Esophagus squamous epithelium (tissue), 5 donors: ENCODE measurements at regions not wholly inside any gene's neighbourhood (a gene's known extent, or its start where the extent isn't known, plus 50 kb on each side); places are given as distances from the start of the nearest gene placed in this dataset.

Experiments used
- DNase-seq: peaks from one replicate; lab custom pipeline; 2025; lab: John Stamatoyannopoulos, UW
- H3K27ac ChIP-seq, 4 donors: fragments of 200-600 bp; sonication (generic); one replicate each; pipeline ENCODE4 v1.5.1; 2016 to 2019; ENCODE audit warnings: mild to moderate bottlenecking in 1 of 4
- H3K27me3 ChIP-seq, 4 donors: fragments of 200-600 bp; sonication (generic); 1 replicate in 3 of 4; 2 replicates in 1 of 4; pipeline versions ENCODE4 v1.5.1 to v1.6.0; 2017 to 2021; ENCODE audit warnings: antibody characterized with exemption in 1 of 4
- H3K36me3 ChIP-seq, 3 donors: fragments of 200-600 bp; sonication (generic); one replicate each; pipeline ENCODE4 v1.5.1; 2016 to 2019
- H3K4me1 ChIP-seq, 3 donors: fragments of 200-600 bp; sonication (generic); one replicate each; pipeline ENCODE4 v1.5.1; 2017 to 2019
- H3K4me3 ChIP-seq, 4 donors: fragments of 200-600 bp; sonication (generic); 1 replicate in 3 of 4; 2 replicates in 1 of 4; pipeline ENCODE4 v1.5.1; 2016 to 2019; ENCODE audit warnings: mild to moderate bottlenecking in 2 of 4, moderate library complexity in 1 of 4
- H3K9me3 ChIP-seq, 3 donors: fragments of 200-600 bp; sonication (generic); one replicate each; pipeline ENCODE4 v1.5.1; 2016 to 2019
- CTCF ChIP-seq, 6 experiments: fragments of 450-650 bp in 4 of 6; fragments of 200-600 bp in 2 of 6; sonication (generic) in 2 of 6; IDR thresholded peaks; one replicate each; pipeline ENCODE4 v1.5.1; 2016 to 2019; ENCODE audit warnings: antibody characterized with exemption in 6 of 6, mild to moderate bottlenecking in 4 of 6, moderate library complexity in 4 of 6
- POLR2A ChIP-seq, 4 donors: fragments of 450-650 bp; IDR thresholded peaks; one replicate each; pipeline ENCODE4 v1.6.1; 2017; ENCODE audit warnings: antibody characterized with exemption in 4 of 4, mild to moderate bottlenecking in 4 of 4, moderate library complexity in 3 of 4
- WGBS, 2 donors: methylation state at CpG; one replicate each; pipeline ENCODE4 v1.1.5; 2018; 5-methylcytosine and 5-hydroxymethylcytosine counted together
- intact Hi-C: fragments of 100-400 bp; cut with DNase I; formaldehyde crosslinking; loops from one replicate; pipeline ENCODE4 v1.15.0; 2022
- donor health status: DM: yes; HTN: yes; CAD: no.

GRCh38 chr1:63099188-63099587 is 223.2 kb upstream of the FOXD3 start:
- no peak for TF ChIP-seq POLR2A (IDR thresholded peaks at IDR 0.05)
- no peak for TF ChIP-seq CTCF (IDR thresholded peaks at IDR 0.05)
- Histone ChIP-seq H3K36me3 (no peaks in the 10 kb centered on the region), H3K9me3 (no peaks in the 10 kb centered on the region), H3K27ac (no peak overlapping the region), H3K4me3 (no peak overlapping the region), H3K4me1 (no peaks in the 10 kb centered on the region), H3K27me3 (peaks cover 0 to 5% (median 0%) of the 10 kb centered on the region in 4 donors)
- WGBS, 2 donors, result 14 to 19% methylated on average over 2 of the region's 2 CpGs
- no peak for DNase-seq
- intact Hi-C loops, result no loop called here

GRCh38 chr1:63101336-63101735 is 221.0 kb upstream of the FOXD3 start:
- H3K9me3 ChIP-seq, result no peaks in the 10 kb centered on the region
- DNase-seq, result no peak
- 86 to 92% methylated on average over 3 of the region's 3 CpGs for WGBS, 2 donors
- TF ChIP-seq POLR2A (IDR thresholded peaks at IDR 0.05), result no peak
- no peak for TF ChIP-seq CTCF (IDR thresholded peaks at IDR 0.05)
- no peaks in the 10 kb centered on the region for H3K36me3 ChIP-seq
- no peak overlapping the region for H3K4me3 ChIP-seq
- intact Hi-C loops, result no loop called here
- H3K4me1 ChIP-seq, result no peaks in the 10 kb centered on the region
- H3K27me3 ChIP-seq, result peaks cover 0 to 5% (median 0%) of the 10 kb centered on the region in 4 donors
- no peak overlapping the region for H3K27ac ChIP-seq

GRCh38 chr1:63103682-63104081 is 218.7 kb upstream of the FOXD3 start:
- TF ChIP-seq POLR2A (IDR thresholded peaks at IDR 0.05) (no peak), CTCF (IDR thresholded peaks at IDR 0.05) (no peak)
- no peaks in the 10 kb centered on the region for H3K4me1 ChIP-seq
- no peaks in the 10 kb centered on the region for H3K27me3 ChIP-seq
- 21 to 45% methylated on average over 1 of the region's 1 CpG for WGBS, 2 donors
- intact Hi-C loops, result no loop called here
- no peaks in the 10 kb centered on the region for H3K36me3 ChIP-seq
- no peak overlapping the region for H3K27ac ChIP-seq
- H3K4me3 ChIP-seq, result no peak overlapping the region
- no peak for DNase-seq
- H3K9me3 ChIP-seq, result no peaks in the 10 kb centered on the region

- Histone ChIP-seq H3K27ac (no peak overlapping the region), H3K27me3 (peaks cover 0 to 6% (median 0%) of the 10 kb centered on the region in 4 donors), H3K9me3 (no peaks in the 10 kb centered on the region), H3K4me3 (no peak overlapping the region), H3K4me1 (no peaks in the 10 kb centered on the region), H3K36me3 (no peaks in the 10 kb centered on the region)
- 0 to 17% methylated on average over 1 of the region's 1 CpG for WGBS, 2 donors
- DNase-seq, result no peak
- TF ChIP-seq CTCF (IDR thresholded peaks at IDR 0.05) (no peak), POLR2A (IDR thresholded peaks at IDR 0.05) (no peak)
- intact Hi-C loops, result no loop called here
Measured at GRCh38 chr1:63107066-63107465, 215.3 kb upstream of the FOXD3 start.

GRCh38 chr1:63108206-63108605 is 214.2 kb upstream of the FOXD3 start:
- no peak for DNase-seq
- H3K36me3 ChIP-seq, result no peaks in the 10 kb centered on the region
- H3K27ac ChIP-seq, result no peak overlapping the region
- 53 to 58% methylated on average over 1 of the region's 1 CpG for WGBS, 2 donors
- TF ChIP-seq CTCF (IDR thresholded peaks at IDR 0.05), result no peak
- no peak for TF ChIP-seq POLR2A (IDR thresholded peaks at IDR 0.05)
- intact Hi-C loops, result no loop called here
- no peaks in the 10 kb centered on the region for H3K4me1 ChIP-seq
- H3K27me3 ChIP-seq, result peaks cover 0 to 6% (median 0%) of the 10 kb centered on the region in 4 donors
- no peaks in the 10 kb centered on the region for H3K9me3 ChIP-seq
- no peak overlapping the region for H3K4me3 ChIP-seq
